Peyer's patch (tissue), 4 donors: ENCODE measurements at regions not wholly inside any gene's neighbourhood (a gene's known extent, or its start where the extent isn't known, plus 50 kb on each side); places are given as distances from the start of the nearest gene placed in this dataset.

Source experiments
- POLR2A ChIP-seq, 2 donors: fragments of 450-650 bp; IDR thresholded peaks; one replicate each; pipeline ENCODE4 v1.5.1; 2017; ENCODE audit warnings: antibody characterized with exemption in 2 of 2, mild to moderate bottlenecking in 2 of 2, moderate library complexity in 2 of 2
- TF ChIP-seq, protein P1 (sequence below), 6 experiments: fragments of 450-650 bp in 4 of 6; fragments of 200-600 bp in 2 of 6; sonication (generic) in 1 of 6; IDR thresholded peaks; one replicate each; pipeline ENCODE4 v1.5.1; 2017 to 2019; ENCODE audit warnings: antibody characterized with exemption in 6 of 6, mild to moderate bottlenecking in 3 of 6, moderate library complexity in 1 of 6

GRCh38 chr12:58529114-58529665, 391.1 kb downstream of the LRIG3 start:
- TF ChIP-seq, protein P1, sequence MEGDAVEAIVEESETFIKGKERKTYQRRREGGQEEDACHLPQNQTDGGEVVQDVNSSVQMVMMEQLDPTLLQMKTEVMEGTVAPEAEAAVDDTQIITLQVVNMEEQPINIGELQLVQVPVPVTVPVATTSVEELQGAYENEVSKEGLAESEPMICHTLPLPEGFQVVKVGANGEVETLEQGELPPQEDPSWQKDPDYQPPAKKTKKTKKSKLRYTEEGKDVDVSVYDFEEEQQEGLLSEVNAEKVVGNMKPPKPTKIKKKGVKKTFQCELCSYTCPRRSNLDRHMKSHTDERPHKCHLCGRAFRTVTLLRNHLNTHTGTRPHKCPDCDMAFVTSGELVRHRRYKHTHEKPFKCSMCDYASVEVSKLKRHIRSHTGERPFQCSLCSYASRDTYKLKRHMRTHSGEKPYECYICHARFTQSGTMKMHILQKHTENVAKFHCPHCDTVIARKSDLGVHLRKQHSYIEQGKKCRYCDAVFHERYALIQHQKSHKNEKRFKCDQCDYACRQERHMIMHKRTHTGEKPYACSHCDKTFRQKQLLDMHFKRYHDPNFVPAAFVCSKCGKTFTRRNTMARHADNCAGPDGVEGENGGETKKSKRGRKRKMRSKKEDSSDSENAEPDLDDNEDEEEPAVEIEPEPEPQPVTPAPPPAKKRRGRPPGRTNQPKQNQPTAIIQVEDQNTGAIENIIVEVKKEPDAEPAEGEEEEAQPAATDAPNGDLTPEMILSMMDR (IDR thresholded peaks at IDR 0.05): no peak
- no peak for TF ChIP-seq POLR2A (IDR thresholded peaks at IDR 0.05)
